H1 (cell line): ENCODE measurements at regions not wholly inside any gene's neighbourhood (a gene's known extent, or its start where the extent isn't known, plus 50 kb on each side); places are given as distances from the start of the nearest gene placed in this dataset.

Experiments
- CHD7 ChIP-seq: fragments of 300-600 bp; sonication (generic); IDR thresholded peaks from 2 replicates; pipeline ENCODE4 v1.7.1; 2012; ENCODE audit warnings: low read length, moderate library complexity, mild to moderate bottlenecking, inconsistent platforms; ENCODE audit not compliant: insufficient replicate concordance
- EGR1 ChIP-seq: IDR thresholded peaks from 2 replicates; pipeline ENCODE4 v1.6.1; 2011; ENCODE audit warnings: low read depth, low read length, borderline replicate concordance
- HDAC2 ChIP-seq, 2 experiments: fragments of 300-600 bp in 1 of 2; sonication (generic) in 1 of 2; IDR thresholded peaks; 2 replicates each; pipeline ENCODE4 v1.6.1; 2011 to 2012; ENCODE audit warnings: low read depth in 2 of 2, low read length in 2 of 2, mild to moderate bottlenecking in 2 of 2, moderate library complexity in 2 of 2, borderline replicate concordance in 1 of 2, inconsistent platforms in 1 of 2
- JUN ChIP-seq: IDR thresholded peaks from 2 replicates; pipeline ENCODE4 v1.6.1; 2011; ENCODE audit warnings: low read depth, mild to moderate bottlenecking, improper control_type of control experiment, low read length
- KDM5A ChIP-seq: fragments of 200-600 bp; IDR thresholded peaks from 2 replicates; pipeline ENCODE4 v1.7.1; 2012; ENCODE audit warnings: mild to moderate bottlenecking, low read length, inconsistent platforms, mixed read lengths
- MAX ChIP-seq: IDR thresholded peaks from 2 replicates; pipeline ENCODE4 v1.6.1; 2012; ENCODE audit warnings: inconsistent platforms
- RNF2 ChIP-seq: fragments of 200-900, 300-1000 bp; sonication (generic); IDR thresholded peaks from 2 replicates; pipeline ENCODE4 v1.7.1; 2016; ENCODE audit warnings: borderline replicate concordance, low read depth, mild to moderate bottlenecking, antibody characterized with exemption, low read length; ENCODE audit not compliant: poor library complexity, severe bottlenecking; ENCODE audit errors: missing control alignments
- SIX5 ChIP-seq: IDR thresholded peaks from 2 replicates; pipeline ENCODE4 v1.6.1; 2011; ENCODE audit warnings: mild to moderate bottlenecking, low read depth, low read length
- SP2 ChIP-seq: IDR thresholded peaks from 2 replicates; pipeline ENCODE4 v1.6.1; 2012; ENCODE audit warnings: mild to moderate bottlenecking, low read length, inconsistent platforms
- ZNF274 ChIP-seq: IDR thresholded peaks from 2 replicates; pipeline ENCODE4 v1.7.0; 2012; ENCODE audit warnings: low read length, borderline replicate concordance; ENCODE audit errors: extremely low read depth

GRCh38 chr13:50124536-50125303 lies 109.5 kb downstream of the KCNRG start (continued):
- no peak for TF ChIP-seq CHD7
- TF ChIP-seq SIX5: no peak
- TF ChIP-seq ZNF274: no peak
- no peak for TF ChIP-seq JUN
- peak in 1 of 2 experiments; percentile 77; a peak in 2 of 4 replicates for TF ChIP-seq HDAC2 (IDR thresholded peaks at IDR 0.05; ENCODE audit: borderline replicate concordance in 1 of 2, low read depth in 2 of 2, low read length in 2 of 2)
- no peak for TF ChIP-seq SP2
- TF ChIP-seq RNF2: peak; percentile 12
- no peak for TF ChIP-seq KDM5A
- no peak for TF ChIP-seq EGR1
- peak; percentile 36; the same call in 1 of the 2 replicates for TF ChIP-seq MAX
